Kidney glomerular epithelial cell (primary cell): ENCODE measurements at regions not wholly inside any gene's neighbourhood (a gene's known extent, or its start where the extent isn't known, plus 50 kb on each side); places are given as distances from the start of the nearest gene placed in this dataset.

Experiments used
- DNase-seq: peaks from one replicate; lab custom pipeline; 2025; lab: John Stamatoyannopoulos, UW

- peak; percentile 19 for DNase-seq
These were observed 285.8 kb upstream of the GRIP1 start for GRCh38 chr12:66964629-66965028.

GRCh38 chr12:66965621-66966020 is 286.7 kb upstream of the GRIP1 start:
- DNase-seq: peak; percentile 75

- DNase-seq: no peak
These were observed 292.9 kb upstream of the GRIP1 start for GRCh38 chr12:66971816-66972215.

GRCh38 chr12:66976526-66976925 is 292.6 kb upstream of the CAND1 start:
- DNase-seq: no peak

GRCh38 chr12:66978802-66979201 is 290.4 kb upstream of the CAND1 start:
- no peak for DNase-seq

- no peak for DNase-seq
These were observed 289.9 kb upstream of the CAND1 start for GRCh38 chr12:66979251-66979650.

- no peak for DNase-seq
These were observed 285.1 kb upstream of the CAND1 start for GRCh38 chr12:66984077-66984476.

GRCh38 chr12:66984962-66985361 is 284.2 kb upstream of the CAND1 start:
- no peak for DNase-seq

- no peak for DNase-seq
These were observed 270.0 kb upstream of the CAND1 start for GRCh38 chr12:66999141-66999540.

GRCh38 chr12:67001251-67001650 is 267.9 kb upstream of the CAND1 start:
- DNase-seq: no peak

GRCh38 chr12:67002720-67003119 is 266.4 kb upstream of the CAND1 start:
- DNase-seq: peak; percentile 52

- no peak for DNase-seq
These were observed 262.5 kb upstream of the CAND1 start for GRCh38 chr12:67006610-67007009.

GRCh38 chr12:67014642-67015041 is 254.5 kb upstream of the CAND1 start:
- DNase-seq: no peak

GRCh38 chr12:67018105-67018504 is 251.1 kb upstream of the CAND1 start:
- DNase-seq: no peak

- DNase-seq: no peak
These were observed 250.1 kb upstream of the CAND1 start for GRCh38 chr12:67019070-67019469.

GRCh38 chr12:67025543-67026114 is 243.5 kb upstream of the CAND1 start:
- peak; percentile 43 for DNase-seq

GRCh38 chr12:67026487-67027246 is 242.5 kb upstream of the CAND1 start:
- no peak for DNase-seq

GRCh38 chr12:67028529-67028928 is 240.6 kb upstream of the CAND1 start:
- no peak for DNase-seq

- peak; percentile 35 for DNase-seq
These were observed 234.9 kb upstream of the CAND1 start for GRCh38 chr12:67034110-67034879.

- DNase-seq: no peak
These were observed 234.0 kb upstream of the CAND1 start for GRCh38 chr12:67035121-67035520.

GRCh38 chr12:67038486-67038885 is 230.7 kb upstream of the CAND1 start:
- DNase-seq: no peak

- no peak for DNase-seq
These were observed 228.9 kb upstream of the CAND1 start for GRCh38 chr12:67039995-67040860.
